ENCODE measurements at regions not wholly inside any gene's neighbourhood (a gene's known extent, or its start where the extent isn't known, plus 50 kb on each side); places are given as distances from the start of the nearest gene placed in this dataset.

GRCh38 chr10:123445261-123445775 lies 220.8 kb upstream of the GPR26 start:
- no peak for TF ChIP-seq CBX2 (IDR thresholded peaks at IDR 0.05; ENCODE audit: insufficient read depth, low read length, poor library complexity, severe bottlenecking)
- no peak for TF ChIP-seq MBD2 (IDR thresholded peaks at IDR 0.05; ENCODE audit: borderline replicate concordance, low read depth)
- TF ChIP-seq PTBP1 (IDR thresholded peaks at IDR 0.05; ENCODE audit: low read depth, low read length), result no peak
- TF ChIP-seq E2F5 (CRISPR knock-in tag; IDR thresholded peaks at IDR 0.05), result no peak
- no peak for TF ChIP-seq RBFOX2 (IDR thresholded peaks at IDR 0.05; ENCODE audit: low read depth, low read length)
- TF ChIP-seq ETS2 (tag; IDR thresholded peaks at IDR 0.05; ENCODE audit: borderline replicate concordance, poor library complexity, severe bottlenecking), result no peak
- TF ChIP-seq FOSL1 (tag; conservative IDR thresholded peaks at IDR 0.05), result no peak
- TF ChIP-seq, protein P1, sequence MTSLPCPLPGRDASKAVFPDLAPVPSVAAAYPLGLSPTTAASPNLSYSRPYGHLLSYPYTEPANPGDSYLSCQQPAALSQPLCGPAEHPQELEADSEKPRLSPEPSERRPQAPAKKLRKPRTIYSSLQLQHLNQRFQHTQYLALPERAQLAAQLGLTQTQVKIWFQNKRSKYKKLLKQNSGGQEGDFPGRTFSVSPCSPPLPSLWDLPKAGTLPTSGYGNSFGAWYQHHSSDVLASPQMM (CRISPR knock-in tag; IDR thresholded peaks at IDR 0.05), result no peak
- in situ Hi-C loops (cut with MboI) (no loop called here), intact Hi-C loops (cut with micrococcal nuclease) (no loop called here)
- DNase-seq (ENCODE audit: extremely low read depth in 1 of 4, low spot score in 3 of 4) (no peak), ATAC-seq (no peak), FAIRE-seq (no peak)
- peaks cover 0 to 6% of the 10 kb centered on the region in 2 experiments; a peak in 2 of 5 replicates for H3K27me3 ChIP-seq (ENCODE audit: control insufficient read depth in 2 of 2, insufficient read depth in 2 of 2, low read length in 2 of 2)
- BruUV-seq (replicated peaks), result no TSS peak
- H4K20me1 ChIP-seq (replicated peaks; ENCODE audit: control insufficient read depth, insufficient read depth, low read length), result no peaks in the 10 kb centered on the region
- no peaks in the 10 kb centered on the region for H3K4me1 ChIP-seq (replicated peaks in 1 of 2; ENCODE audit: control insufficient read depth in 2 of 2, insufficient read depth in 2 of 2, low read length in 2 of 2)
- no peak overlapping the region for H2AFZ ChIP-seq (ENCODE audit: low read depth, low read length)
- H3K36me3 ChIP-seq (ENCODE audit: control insufficient read depth, insufficient read depth, low read length), result no peaks in the 10 kb centered on the region
- H3K4me2 ChIP-seq (ENCODE audit: insufficient read depth, low read length), result no peak overlapping the region
- 0% methylated on average over 6 of the region's 8 CpGs for WGBS (ENCODE audit: insufficient coverage, low coverage, missing lambda C conversion rate)
- no peaks in the 10 kb centered on the region for H3K79me2 ChIP-seq (ENCODE audit: control insufficient read depth, insufficient read depth, low read length)
- H3K9ac ChIP-seq (ENCODE audit: insufficient read depth in 1 of 2, low read depth in 2 of 2, low read length in 2 of 2), result no peak overlapping the region
- no peak overlapping the region for H3K4me3 ChIP-seq
- CTCF ChIA-PET (ENCODE audit: low intra/inter-chr PET ratio), result no interaction called here
- H3K9me1 ChIP-seq (ENCODE audit: control insufficient read depth, insufficient read depth, low read length), result peaks cover 2% of the 10 kb centered on the region
- POLR2A ChIA-PET, result interaction anchor here (0.6 to 0.7 kb wide), 2 partner anchors 25 to 28 kb away, joined by 3 read pairs; no protein-coding TSS in a partner anchor
- no peaks in the 10 kb centered on the region for H3K9me3 ChIP-seq (replicated peaks; ENCODE audit: control insufficient read depth, insufficient read depth, low read depth, low read length)
- H3K27ac ChIP-seq (ENCODE audit: extremely low read depth, low read depth, low read length), result no peak overlapping the region
